HEK293 (cell line): ENCODE measurements at regions not wholly inside any gene's neighbourhood (a gene's known extent, or its start where the extent isn't known, plus 50 kb on each side); places are given as distances from the start of the nearest gene placed in this dataset.

Source experiments
- KLF10 ChIP-seq: fragments of 450-650 bp; IDR thresholded peaks from 2 replicates; pipeline ENCODE4 v1.5.1; 2018; ENCODE audit warnings: missing biosample characterization, mild to moderate bottlenecking, missing genetic modification characterization
- KLF7 ChIP-seq: fragments of 450-650 bp; formaldehyde crosslinking; IDR thresholded peaks from 2 replicates; pipeline ENCODE4 v1.5.1; 2016; ENCODE audit warnings: missing biosample characterization, missing genetic modification characterization, borderline replicate concordance
- RBAK ChIP-seq: fragments of 450-650 bp; formaldehyde crosslinking; IDR thresholded peaks from 2 replicates; pipeline ENCODE4 v1.5.1; 2016; ENCODE audit warnings: missing biosample characterization, missing genetic modification characterization
- ZNF133 ChIP-seq: fragments of 450-650 bp; formaldehyde crosslinking; IDR thresholded peaks from 2 replicates; pipeline ENCODE4 v1.5.1; 2016; ENCODE audit warnings: missing biosample characterization, missing genetic modification characterization
- ZNF274 ChIP-seq, 2 experiments: fragments of 200-500 bp in 1 of 2; fragments of 450-650 bp in 1 of 2; sonication (Bioruptor generic) in 1 of 2; formaldehyde crosslinking in 1 of 2; IDR thresholded peaks; 2 replicates each; pipeline versions ENCODE4 v1.5.1 to v1.6.1; 2014 to 2016; ENCODE audit warnings: borderline replicate concordance in 1 of 2, inconsistent platforms in 1 of 2, low read length in 1 of 2, missing biosample characterization in 1 of 2, missing genetic modification characterization in 1 of 2
- ZNF292 ChIP-seq: fragments of 450-650 bp; formaldehyde crosslinking; IDR thresholded peaks from 2 replicates; pipeline ENCODE4 v1.5.1; 2016; ENCODE audit warnings: low read depth, missing biosample characterization, missing genetic modification characterization, borderline replicate concordance
- ZNF423 ChIP-seq: fragments of 450-650 bp; formaldehyde crosslinking; IDR thresholded peaks from 2 replicates; pipeline ENCODE4 v1.5.1; 2016; ENCODE audit warnings: missing biosample characterization, missing genetic modification characterization
- ZNF510 ChIP-seq: fragments of 450-650 bp; formaldehyde crosslinking; IDR thresholded peaks from 2 replicates; pipeline ENCODE4 v1.5.1; 2018; ENCODE audit warnings: mild to moderate bottlenecking, missing genetic modification characterization, missing biosample characterization; ENCODE audit not compliant: insufficient replicate concordance
- ZNF76 ChIP-seq: fragments of 450-650 bp; formaldehyde crosslinking; IDR thresholded peaks from 2 replicates; pipeline ENCODE4; 2016; ENCODE audit warnings: low read depth, missing biosample characterization, missing genetic modification characterization, borderline replicate concordance
- TF ChIP-seq, protein P1 (sequence below): fragments of 450-650 bp; formaldehyde crosslinking; IDR thresholded peaks from 2 replicates; pipeline ENCODE4 v1.5.1; 2016; ENCODE audit warnings: missing biosample characterization, missing genetic modification characterization
- TF ChIP-seq, protein P2 (sequence below): fragments of 450-650 bp; formaldehyde crosslinking; IDR thresholded peaks from 2 replicates; pipeline ENCODE4 v1.5.1; 2016; ENCODE audit warnings: missing biosample characterization, missing genetic modification characterization
- TF ChIP-seq, protein P3 (sequence below): fragments of 450-650 bp; formaldehyde crosslinking; IDR thresholded peaks from 2 replicates; pipeline ENCODE4 v1.5.0; 2017; ENCODE audit warnings: missing biosample characterization, missing genetic modification characterization, borderline replicate concordance

DNA sequence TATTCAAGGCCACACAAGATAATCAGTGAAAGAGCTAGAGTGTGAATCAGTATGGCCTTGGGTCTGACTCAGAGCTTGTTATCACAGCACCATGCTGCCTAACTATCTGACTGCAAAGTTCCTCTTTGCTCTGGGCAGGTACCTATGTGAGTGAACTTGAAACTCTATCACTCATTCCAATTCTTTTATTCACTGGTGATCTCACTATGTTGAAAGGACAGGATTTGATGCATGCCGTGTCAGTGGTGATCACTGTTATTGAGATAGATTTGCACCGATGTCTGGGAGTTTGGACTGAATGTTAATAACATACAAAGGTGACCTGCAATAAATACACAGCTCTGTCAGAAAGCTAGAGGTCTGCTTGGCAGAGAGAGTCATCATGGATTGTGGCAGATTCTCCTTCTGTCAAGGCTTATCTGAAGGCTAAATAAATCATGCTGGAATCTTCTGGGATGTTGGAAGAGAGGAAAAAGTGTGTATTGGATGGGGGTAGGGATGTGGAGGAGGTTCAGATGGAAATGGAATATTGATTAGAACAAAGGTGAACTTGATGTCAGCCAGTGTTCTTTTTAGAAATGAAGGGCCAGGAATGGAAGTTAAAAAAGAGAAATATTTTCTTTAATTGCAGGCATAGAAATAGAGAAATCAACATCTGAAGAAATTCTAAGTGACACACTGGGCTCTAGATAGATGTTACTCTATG, 91.8 kb upstream of the TNC start:
- TF ChIP-seq, protein P1, sequence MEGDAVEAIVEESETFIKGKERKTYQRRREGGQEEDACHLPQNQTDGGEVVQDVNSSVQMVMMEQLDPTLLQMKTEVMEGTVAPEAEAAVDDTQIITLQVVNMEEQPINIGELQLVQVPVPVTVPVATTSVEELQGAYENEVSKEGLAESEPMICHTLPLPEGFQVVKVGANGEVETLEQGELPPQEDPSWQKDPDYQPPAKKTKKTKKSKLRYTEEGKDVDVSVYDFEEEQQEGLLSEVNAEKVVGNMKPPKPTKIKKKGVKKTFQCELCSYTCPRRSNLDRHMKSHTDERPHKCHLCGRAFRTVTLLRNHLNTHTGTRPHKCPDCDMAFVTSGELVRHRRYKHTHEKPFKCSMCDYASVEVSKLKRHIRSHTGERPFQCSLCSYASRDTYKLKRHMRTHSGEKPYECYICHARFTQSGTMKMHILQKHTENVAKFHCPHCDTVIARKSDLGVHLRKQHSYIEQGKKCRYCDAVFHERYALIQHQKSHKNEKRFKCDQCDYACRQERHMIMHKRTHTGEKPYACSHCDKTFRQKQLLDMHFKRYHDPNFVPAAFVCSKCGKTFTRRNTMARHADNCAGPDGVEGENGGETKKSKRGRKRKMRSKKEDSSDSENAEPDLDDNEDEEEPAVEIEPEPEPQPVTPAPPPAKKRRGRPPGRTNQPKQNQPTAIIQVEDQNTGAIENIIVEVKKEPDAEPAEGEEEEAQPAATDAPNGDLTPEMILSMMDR: no peak
- TF ChIP-seq, protein P2, sequence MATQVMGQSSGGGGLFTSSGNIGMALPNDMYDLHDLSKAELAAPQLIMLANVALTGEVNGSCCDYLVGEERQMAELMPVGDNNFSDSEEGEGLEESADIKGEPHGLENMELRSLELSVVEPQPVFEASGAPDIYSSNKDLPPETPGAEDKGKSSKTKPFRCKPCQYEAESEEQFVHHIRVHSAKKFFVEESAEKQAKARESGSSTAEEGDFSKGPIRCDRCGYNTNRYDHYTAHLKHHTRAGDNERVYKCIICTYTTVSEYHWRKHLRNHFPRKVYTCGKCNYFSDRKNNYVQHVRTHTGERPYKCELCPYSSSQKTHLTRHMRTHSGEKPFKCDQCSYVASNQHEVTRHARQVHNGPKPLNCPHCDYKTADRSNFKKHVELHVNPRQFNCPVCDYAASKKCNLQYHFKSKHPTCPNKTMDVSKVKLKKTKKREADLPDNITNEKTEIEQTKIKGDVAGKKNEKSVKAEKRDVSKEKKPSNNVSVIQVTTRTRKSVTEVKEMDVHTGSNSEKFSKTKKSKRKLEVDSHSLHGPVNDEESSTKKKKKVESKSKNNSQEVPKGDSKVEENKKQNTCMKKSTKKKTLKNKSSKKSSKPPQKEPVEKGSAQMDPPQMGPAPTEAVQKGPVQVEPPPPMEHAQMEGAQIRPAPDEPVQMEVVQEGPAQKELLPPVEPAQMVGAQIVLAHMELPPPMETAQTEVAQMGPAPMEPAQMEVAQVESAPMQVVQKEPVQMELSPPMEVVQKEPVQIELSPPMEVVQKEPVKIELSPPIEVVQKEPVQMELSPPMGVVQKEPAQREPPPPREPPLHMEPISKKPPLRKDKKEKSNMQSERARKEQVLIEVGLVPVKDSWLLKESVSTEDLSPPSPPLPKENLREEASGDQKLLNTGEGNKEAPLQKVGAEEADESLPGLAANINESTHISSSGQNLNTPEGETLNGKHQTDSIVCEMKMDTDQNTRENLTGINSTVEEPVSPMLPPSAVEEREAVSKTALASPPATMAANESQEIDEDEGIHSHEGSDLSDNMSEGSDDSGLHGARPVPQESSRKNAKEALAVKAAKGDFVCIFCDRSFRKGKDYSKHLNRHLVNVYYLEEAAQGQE (tag by site-specific recombination): no peak
- TF ChIP-seq ZNF292 (tag by site-specific recombination) (no peak), ZNF133 (tag by site-specific recombination) (no peak), KLF10 (tag by site-specific recombination) (no peak), ZNF510 (tag by site-specific recombination) (no peak), RBAK (no peak), ZNF423 (no peak), ZNF76 (tag by site-specific recombination) (no peak), ZNF274 (IDR thresholded peaks at IDR 0.05; ENCODE audit: low read length) (no peak), ZNF274 (tag by site-specific recombination; IDR thresholded peaks at IDR 0.05; ENCODE audit: borderline replicate concordance) (no peak), KLF7 (tag by site-specific recombination) (no peak)
- TF ChIP-seq, protein P3, sequence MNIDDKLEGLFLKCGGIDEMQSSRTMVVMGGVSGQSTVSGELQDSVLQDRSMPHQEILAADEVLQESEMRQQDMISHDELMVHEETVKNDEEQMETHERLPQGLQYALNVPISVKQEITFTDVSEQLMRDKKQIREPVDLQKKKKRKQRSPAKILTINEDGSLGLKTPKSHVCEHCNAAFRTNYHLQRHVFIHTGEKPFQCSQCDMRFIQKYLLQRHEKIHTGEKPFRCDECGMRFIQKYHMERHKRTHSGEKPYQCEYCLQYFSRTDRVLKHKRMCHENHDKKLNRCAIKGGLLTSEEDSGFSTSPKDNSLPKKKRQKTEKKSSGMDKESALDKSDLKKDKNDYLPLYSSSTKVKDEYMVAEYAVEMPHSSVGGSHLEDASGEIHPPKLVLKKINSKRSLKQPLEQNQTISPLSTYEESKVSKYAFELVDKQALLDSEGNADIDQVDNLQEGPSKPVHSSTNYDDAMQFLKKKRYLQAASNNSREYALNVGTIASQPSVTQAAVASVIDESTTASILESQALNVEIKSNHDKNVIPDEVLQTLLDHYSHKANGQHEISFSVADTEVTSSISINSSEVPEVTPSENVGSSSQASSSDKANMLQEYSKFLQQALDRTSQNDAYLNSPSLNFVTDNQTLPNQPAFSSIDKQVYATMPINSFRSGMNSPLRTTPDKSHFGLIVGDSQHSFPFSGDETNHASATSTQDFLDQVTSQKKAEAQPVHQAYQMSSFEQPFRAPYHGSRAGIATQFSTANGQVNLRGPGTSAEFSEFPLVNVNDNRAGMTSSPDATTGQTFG (tag by site-specific recombination): no peak
